ENCODE measurements at regions not wholly inside any gene's neighbourhood (a gene's known extent, or its start where the extent isn't known, plus 50 kb on each side); places are given as distances from the start of the nearest gene placed in this dataset.
A peak's percentile ranks its signal among the peaks of the same experiment; 100 is the strongest.

- H3K27me3 ChIP-seq (ENCODE audit: control insufficient read depth, insufficient read depth, low read length): no peaks in the 10 kb centered on the region
- H3K36me3 ChIP-seq (ENCODE audit: control insufficient read depth, insufficient read depth, low read length): no peaks in the 10 kb centered on the region
- DNase-seq: no peak
- H3K27ac ChIP-seq (ENCODE audit: low read length): no peak overlapping the region
- no peaks in the 10 kb centered on the region for H3K4me1 ChIP-seq (ENCODE audit: control insufficient read depth, insufficient read depth, low read length)
- no peaks in the 10 kb centered on the region for H3K9me3 ChIP-seq (ENCODE audit: control insufficient read depth, low read depth, low read length)
- no peak overlapping the region for H3K4me3 ChIP-seq (ENCODE audit: low read length)
Observed at GRCh38 chr15:35211240-35211902, 126.3 kb upstream of the NANOGP8 start.

- no peaks in the 10 kb centered on the region for H3K4me1 ChIP-seq (ENCODE audit: control insufficient read depth, insufficient read depth, low read length)
- H3K9me3 ChIP-seq (ENCODE audit: control insufficient read depth, low read depth, low read length): no peaks in the 10 kb centered on the region
- H3K27ac ChIP-seq (ENCODE audit: low read length): no peak overlapping the region
- WGBS (ENCODE audit: insufficient coverage, low lambda C conversion rate): 0% methylated on average over 1 of the region's 2 CpGs
- H3K27me3 ChIP-seq (ENCODE audit: control insufficient read depth, insufficient read depth, low read length): no peaks in the 10 kb centered on the region
- H3K36me3 ChIP-seq (ENCODE audit: control insufficient read depth, insufficient read depth, low read length): no peaks in the 10 kb centered on the region
- DNase-seq: no peak
- H3K4me3 ChIP-seq (ENCODE audit: low read length): no peak overlapping the region
Observed at GRCh38 chr15:35210370-35210769, 125.3 kb upstream of the NANOGP8 start.

GRCh38 chr15:35209838-35210237, 124.7 kb upstream of the NANOGP8 start:
- Histone ChIP-seq H3K36me3 (ENCODE audit: control insufficient read depth, insufficient read depth, low read length) (no peaks in the 10 kb centered on the region), H3K27ac (ENCODE audit: low read length) (no peak overlapping the region), H3K27me3 (ENCODE audit: control insufficient read depth, insufficient read depth, low read length) (no peaks in the 10 kb centered on the region), H3K4me1 (ENCODE audit: control insufficient read depth, insufficient read depth, low read length) (no peaks in the 10 kb centered on the region), H3K4me3 (ENCODE audit: low read length) (no peak overlapping the region), H3K9me3 (ENCODE audit: control insufficient read depth, low read depth, low read length) (no peaks in the 10 kb centered on the region)
- WGBS (ENCODE audit: insufficient coverage, low lambda C conversion rate): no CpG with 5 or more reads among the region's 1 CpG
- DNase-seq: peak; percentile 11 to 44

- WGBS (ENCODE audit: insufficient coverage, low lambda C conversion rate): 88% methylated on average over 2 of the region's 3 CpGs
- Histone ChIP-seq H3K4me1 (ENCODE audit: control insufficient read depth, insufficient read depth, low read length) (no peaks in the 10 kb centered on the region), H3K9me3 (ENCODE audit: control insufficient read depth, low read depth, low read length) (no peaks in the 10 kb centered on the region), H3K27me3 (ENCODE audit: control insufficient read depth, insufficient read depth, low read length) (no peaks in the 10 kb centered on the region), H3K27ac (ENCODE audit: low read length) (no peak overlapping the region), H3K36me3 (ENCODE audit: control insufficient read depth, insufficient read depth, low read length) (no peaks in the 10 kb centered on the region), H3K4me3 (ENCODE audit: low read length) (no peak overlapping the region)
- DNase-seq: no peak
Observed at GRCh38 chr15:35208353-35208752, 123.3 kb upstream of the NANOGP8 start.

- Histone ChIP-seq H3K4me1 (ENCODE audit: control insufficient read depth, insufficient read depth, low read length) (no peaks in the 10 kb centered on the region), H3K27me3 (ENCODE audit: control insufficient read depth, insufficient read depth, low read length) (no peaks in the 10 kb centered on the region), H3K9me3 (ENCODE audit: control insufficient read depth, low read depth, low read length) (no peaks in the 10 kb centered on the region), H3K36me3 (ENCODE audit: control insufficient read depth, insufficient read depth, low read length) (no peaks in the 10 kb centered on the region), H3K27ac (ENCODE audit: low read length) (no peak overlapping the region), H3K4me3 (ENCODE audit: low read length) (no peak overlapping the region)
- 100% methylated on average over 2 of the region's 2 CpGs for WGBS (ENCODE audit: insufficient coverage, low lambda C conversion rate)
- no peak for DNase-seq
Observed at GRCh38 chr15:35206060-35206675, 121.1 kb upstream of the NANOGP8 start.

- Histone ChIP-seq H3K4me3 (ENCODE audit: low read length) (no peak overlapping the region), H3K9me3 (ENCODE audit: control insufficient read depth, low read depth, low read length) (no peaks in the 10 kb centered on the region), H3K4me1 (ENCODE audit: control insufficient read depth, insufficient read depth, low read length) (no peaks in the 10 kb centered on the region), H3K27ac (ENCODE audit: low read length) (no peak overlapping the region), H3K27me3 (ENCODE audit: control insufficient read depth, insufficient read depth, low read length) (no peaks in the 10 kb centered on the region), H3K36me3 (ENCODE audit: control insufficient read depth, insufficient read depth, low read length) (no peaks in the 10 kb centered on the region)
- no CpG with 5 or more reads among the region's 1 CpG for WGBS (ENCODE audit: insufficient coverage, low lambda C conversion rate)
- no peak for DNase-seq
Observed at GRCh38 chr15:35198197-35198596, 113.1 kb upstream of the NANOGP8 start.

GRCh38 chr15:35197754-35198153, 112.7 kb upstream of the NANOGP8 start:
- Histone ChIP-seq H3K27ac (ENCODE audit: low read length) (no peak overlapping the region), H3K4me1 (ENCODE audit: control insufficient read depth, insufficient read depth, low read length) (no peaks in the 10 kb centered on the region), H3K27me3 (ENCODE audit: control insufficient read depth, insufficient read depth, low read length) (no peaks in the 10 kb centered on the region), H3K9me3 (ENCODE audit: control insufficient read depth, low read depth, low read length) (no peaks in the 10 kb centered on the region), H3K36me3 (ENCODE audit: control insufficient read depth, insufficient read depth, low read length) (no peaks in the 10 kb centered on the region), H3K4me3 (ENCODE audit: low read length) (no peak overlapping the region)
- WGBS (ENCODE audit: insufficient coverage, low lambda C conversion rate): no CpG with 5 or more reads among the region's 1 CpG
- DNase-seq: no peak

- DNase-seq: no peak
- Histone ChIP-seq H3K4me3 (ENCODE audit: low read length) (no peak overlapping the region), H3K9me3 (ENCODE audit: control insufficient read depth, low read depth, low read length) (no peaks in the 10 kb centered on the region), H3K27me3 (ENCODE audit: control insufficient read depth, insufficient read depth, low read length) (no peaks in the 10 kb centered on the region), H3K4me1 (ENCODE audit: control insufficient read depth, insufficient read depth, low read length) (no peaks in the 10 kb centered on the region), H3K36me3 (ENCODE audit: control insufficient read depth, insufficient read depth, low read length) (no peaks in the 10 kb centered on the region), H3K27ac (ENCODE audit: low read length) (no peak overlapping the region)
Observed at GRCh38 chr15:35197306-35197705, 112.2 kb upstream of the NANOGP8 start.

GRCh38 chr15:35196273-35196672, 111.2 kb upstream of the NANOGP8 start:
- Histone ChIP-seq H3K27ac (ENCODE audit: low read length) (no peak overlapping the region), H3K4me1 (ENCODE audit: control insufficient read depth, insufficient read depth, low read length) (no peaks in the 10 kb centered on the region), H3K27me3 (ENCODE audit: control insufficient read depth, insufficient read depth, low read length) (no peaks in the 10 kb centered on the region), H3K4me3 (ENCODE audit: low read length) (no peak overlapping the region), H3K36me3 (ENCODE audit: control insufficient read depth, insufficient read depth, low read length) (no peaks in the 10 kb centered on the region), H3K9me3 (ENCODE audit: control insufficient read depth, low read depth, low read length) (peaks cover 2% of the 10 kb centered on the region)
- no CpG with 5 or more reads among the region's 5 CpGs for WGBS (ENCODE audit: insufficient coverage, low lambda C conversion rate)
- no peak for DNase-seq

GRCh38 chr15:35195649-35196048, 110.6 kb upstream of the NANOGP8 start:
- H3K9me3 ChIP-seq (ENCODE audit: control insufficient read depth, low read depth, low read length): peaks cover 4% of the 10 kb centered on the region
- DNase-seq: no peak
- H3K36me3 ChIP-seq (ENCODE audit: control insufficient read depth, insufficient read depth, low read length): no peaks in the 10 kb centered on the region
- H3K4me3 ChIP-seq (ENCODE audit: low read length): no peak overlapping the region
- no peaks in the 10 kb centered on the region for H3K4me1 ChIP-seq (ENCODE audit: control insufficient read depth, insufficient read depth, low read length)
- no peak overlapping the region for H3K27ac ChIP-seq (ENCODE audit: low read length)
- no peaks in the 10 kb centered on the region for H3K27me3 ChIP-seq (ENCODE audit: control insufficient read depth, insufficient read depth, low read length)
- WGBS (ENCODE audit: insufficient coverage, low lambda C conversion rate): no CpG with 5 or more reads among the region's 3 CpGs

- no peak for DNase-seq
- Histone ChIP-seq H3K36me3 (ENCODE audit: control insufficient read depth, insufficient read depth, low read length) (no peaks in the 10 kb centered on the region), H3K27ac (ENCODE audit: low read length) (no peak overlapping the region), H3K4me1 (ENCODE audit: control insufficient read depth, insufficient read depth, low read length) (no peaks in the 10 kb centered on the region), H3K27me3 (ENCODE audit: control insufficient read depth, insufficient read depth, low read length) (no peaks in the 10 kb centered on the region), H3K4me3 (ENCODE audit: low read length) (no peak overlapping the region), H3K9me3 (ENCODE audit: control insufficient read depth, low read depth, low read length) (peaks cover 7% of the 10 kb centered on the region)
- 100% methylated on average over 1 of the region's 1 CpG for WGBS (ENCODE audit: insufficient coverage, low lambda C conversion rate)
Observed at GRCh38 chr15:35195031-35195430, 109.9 kb upstream of the NANOGP8 start.
